IMR-90 (cell line): ENCODE measurements at regions not wholly inside any gene's neighbourhood (a gene's known extent, or its start where the extent isn't known, plus 50 kb on each side); places are given as distances from the start of the nearest gene placed in this dataset.

Experiments
- BHLHE40 ChIP-seq: fragments of 150-350 bp; IDR thresholded peaks from 2 replicates; pipeline ENCODE4 v1.6.1; 2016; ENCODE audit warnings: mild to moderate bottlenecking, low read depth, low read length
- CEBPB ChIP-seq: IDR thresholded peaks from 2 replicates; pipeline ENCODE4 v1.6.1; 2012; ENCODE audit warnings: low read depth, low read length, improper control_type of control experiment
- CHD1 ChIP-seq: IDR thresholded peaks from 2 replicates; pipeline ENCODE4 v1.6.1; 2012; ENCODE audit warnings: low read depth, low read length, improper control_type of control experiment
- MAFK ChIP-seq: IDR thresholded peaks from 2 replicates; pipeline ENCODE4 v1.6.1; 2012; ENCODE audit warnings: low read depth, low read length, improper control_type of control experiment
- MAZ ChIP-seq: IDR thresholded peaks from 2 replicates; pipeline ENCODE4 v1.6.1; 2012; ENCODE audit warnings: low read depth, mild to moderate bottlenecking, low read length, improper control_type of control experiment, moderate library complexity, borderline replicate concordance
- MXI1 ChIP-seq: IDR thresholded peaks from 2 replicates; pipeline ENCODE4 v1.6.1; 2012; ENCODE audit warnings: low read depth, mild to moderate bottlenecking, low read length, moderate library complexity, borderline replicate concordance
- POLR2A ChIP-seq: IDR thresholded peaks from 2 replicates; pipeline ENCODE4 v1.6.1; 2012; ENCODE audit warnings: mild to moderate bottlenecking, low read depth, low read length
- RAD21 ChIP-seq: IDR thresholded peaks from 2 replicates; pipeline ENCODE4 v1.6.1; 2012; ENCODE audit warnings: low read length, improper control_type of control experiment
- RCOR1 ChIP-seq: IDR thresholded peaks from 2 replicates; pipeline ENCODE4 v1.6.1; 2012; ENCODE audit warnings: mild to moderate bottlenecking, low read length, improper control_type of control experiment; ENCODE audit not compliant: insufficient replicate concordance
- RFX5 ChIP-seq: IDR thresholded peaks from 2 replicates; pipeline ENCODE4 v1.8.0; 2012; ENCODE audit warnings: low read depth, mild to moderate bottlenecking, low read length, moderate library complexity
- TF ChIP-seq, protein P1 (sequence below): fragments of 150-350 bp; IDR thresholded peaks from 2 replicates; pipeline ENCODE4 v1.6.1; 2017; ENCODE audit warnings: mild to moderate bottlenecking, antibody characterized with exemption, low read length, low read depth
- TF ChIP-seq, protein P2 (sequence below): conservative IDR thresholded peaks from 2 replicates; pipeline ENCODE4 v1.5.1; 2012; ENCODE audit warnings: mild to moderate bottlenecking, low read depth, low read length, improper control_type of control experiment
- TF ChIP-seq, protein P3 (sequence below): fragments of 150-350 bp; IDR thresholded peaks from 2 replicates; pipeline ENCODE4 v1.6.1; 2016; ENCODE audit warnings: low read depth, mild to moderate bottlenecking, low read length, moderate library complexity, borderline replicate concordance

DNA sequence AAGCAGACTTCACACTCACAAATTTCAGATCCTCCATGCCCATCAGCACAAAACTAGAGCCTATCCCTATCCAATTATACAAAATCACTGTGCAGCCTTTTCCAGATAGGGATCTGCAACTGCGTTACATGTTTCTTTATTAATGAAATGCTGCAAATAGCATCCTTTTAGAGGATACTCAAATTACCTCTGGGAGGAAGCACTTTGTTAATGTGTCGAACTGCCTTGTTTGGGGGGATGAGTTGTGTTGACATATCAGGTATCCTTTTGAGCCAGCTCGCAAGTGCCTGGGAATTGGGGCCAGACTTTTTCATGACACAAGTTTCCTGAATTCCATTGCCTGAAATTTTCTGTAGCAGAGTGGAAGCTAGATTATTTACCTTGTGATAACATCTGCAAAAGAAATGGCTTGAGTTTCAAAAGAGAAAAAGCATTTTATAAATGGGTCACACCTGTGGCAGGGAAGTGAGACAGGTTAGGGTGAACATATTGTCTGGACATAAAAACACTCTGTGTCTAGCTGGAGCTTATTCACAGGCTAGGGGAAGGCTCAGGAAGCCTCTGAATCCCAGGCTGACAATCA is 299.1 kb upstream of the MTNR1B start:
- TF ChIP-seq, protein P1, sequence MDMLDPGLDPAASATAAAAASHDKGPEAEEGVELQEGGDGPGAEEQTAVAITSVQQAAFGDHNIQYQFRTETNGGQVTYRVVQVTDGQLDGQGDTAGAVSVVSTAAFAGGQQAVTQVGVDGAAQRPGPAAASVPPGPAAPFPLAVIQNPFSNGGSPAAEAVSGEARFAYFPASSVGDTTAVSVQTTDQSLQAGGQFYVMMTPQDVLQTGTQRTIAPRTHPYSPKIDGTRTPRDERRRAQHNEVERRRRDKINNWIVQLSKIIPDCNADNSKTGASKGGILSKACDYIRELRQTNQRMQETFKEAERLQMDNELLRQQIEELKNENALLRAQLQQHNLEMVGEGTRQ: no peak
- TF ChIP-seq, protein P2, sequence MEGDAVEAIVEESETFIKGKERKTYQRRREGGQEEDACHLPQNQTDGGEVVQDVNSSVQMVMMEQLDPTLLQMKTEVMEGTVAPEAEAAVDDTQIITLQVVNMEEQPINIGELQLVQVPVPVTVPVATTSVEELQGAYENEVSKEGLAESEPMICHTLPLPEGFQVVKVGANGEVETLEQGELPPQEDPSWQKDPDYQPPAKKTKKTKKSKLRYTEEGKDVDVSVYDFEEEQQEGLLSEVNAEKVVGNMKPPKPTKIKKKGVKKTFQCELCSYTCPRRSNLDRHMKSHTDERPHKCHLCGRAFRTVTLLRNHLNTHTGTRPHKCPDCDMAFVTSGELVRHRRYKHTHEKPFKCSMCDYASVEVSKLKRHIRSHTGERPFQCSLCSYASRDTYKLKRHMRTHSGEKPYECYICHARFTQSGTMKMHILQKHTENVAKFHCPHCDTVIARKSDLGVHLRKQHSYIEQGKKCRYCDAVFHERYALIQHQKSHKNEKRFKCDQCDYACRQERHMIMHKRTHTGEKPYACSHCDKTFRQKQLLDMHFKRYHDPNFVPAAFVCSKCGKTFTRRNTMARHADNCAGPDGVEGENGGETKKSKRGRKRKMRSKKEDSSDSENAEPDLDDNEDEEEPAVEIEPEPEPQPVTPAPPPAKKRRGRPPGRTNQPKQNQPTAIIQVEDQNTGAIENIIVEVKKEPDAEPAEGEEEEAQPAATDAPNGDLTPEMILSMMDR: no peak
- TF ChIP-seq POLR2A: no peak
- no peak for TF ChIP-seq MXI1
- TF ChIP-seq CHD1: no peak
- TF ChIP-seq MAZ: no peak
- TF ChIP-seq BHLHE40: no peak
- TF ChIP-seq RCOR1: no peak
- TF ChIP-seq RAD21: no peak
- TF ChIP-seq, protein P3, sequence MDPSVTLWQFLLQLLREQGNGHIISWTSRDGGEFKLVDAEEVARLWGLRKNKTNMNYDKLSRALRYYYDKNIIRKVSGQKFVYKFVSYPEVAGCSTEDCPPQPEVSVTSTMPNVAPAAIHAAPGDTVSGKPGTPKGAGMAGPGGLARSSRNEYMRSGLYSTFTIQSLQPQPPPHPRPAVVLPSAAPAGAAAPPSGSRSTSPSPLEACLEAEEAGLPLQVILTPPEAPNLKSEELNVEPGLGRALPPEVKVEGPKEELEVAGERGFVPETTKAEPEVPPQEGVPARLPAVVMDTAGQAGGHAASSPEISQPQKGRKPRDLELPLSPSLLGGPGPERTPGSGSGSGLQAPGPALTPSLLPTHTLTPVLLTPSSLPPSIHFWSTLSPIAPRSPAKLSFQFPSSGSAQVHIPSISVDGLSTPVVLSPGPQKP: no peak
- no peak for TF ChIP-seq RFX5
- TF ChIP-seq CEBPB: no peak
- no peak for TF ChIP-seq MAFK
